Gastrocnemius medialis (tissue), 4 donors: ENCODE measurements at regions not wholly inside any gene's neighbourhood (a gene's known extent, or its start where the extent isn't known, plus 50 kb on each side); places are given as distances from the start of the nearest gene placed in this dataset.

Source experiments
- POLR2A ChIP-seq, 2 donors: fragments of 450-650 bp; IDR thresholded peaks; one replicate each; pipeline ENCODE4 v1.6.1; 2017; ENCODE audit warnings: antibody characterized with exemption in 2 of 2, mild to moderate bottlenecking in 2 of 2, moderate library complexity in 2 of 2
- TF ChIP-seq, protein P1 (sequence below), 5 experiments: fragments of 450-650 bp in 3 of 5; fragments of 200-600 bp in 2 of 5; sonication (generic) in 2 of 5; IDR thresholded peaks in 4 of 5; conservative IDR thresholded peaks in 1 of 5; 1 replicate in 4 of 5; 2 replicates in 1 of 5; pipeline ENCODE4 v1.5.1; 2016 to 2019; ENCODE audit warnings: antibody characterized with exemption in 5 of 5, mild to moderate bottlenecking in 3 of 5, moderate library complexity in 3 of 5

DNA sequence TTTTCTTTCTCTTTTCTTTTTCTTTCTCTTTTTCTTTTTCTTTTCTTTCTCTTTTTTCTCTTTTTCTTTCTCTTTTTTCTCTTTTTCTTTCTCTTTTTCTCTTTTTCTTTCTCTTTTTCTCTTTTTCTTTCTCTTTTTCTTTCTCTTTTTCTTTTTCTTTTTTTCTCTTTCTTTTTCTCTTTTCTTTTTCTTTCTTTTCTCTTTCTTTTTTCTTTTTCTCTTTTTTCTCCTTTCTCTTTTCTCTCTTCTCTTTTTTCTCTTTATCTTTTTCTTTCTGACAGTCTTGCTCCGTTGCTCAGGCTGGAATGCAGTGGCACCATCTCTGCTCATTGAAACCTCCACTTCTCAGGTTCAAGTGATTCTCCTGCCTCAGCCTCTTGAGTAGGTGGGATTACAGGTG lies 335.7 kb downstream of the SQOR start:
- no peak for TF ChIP-seq POLR2A (IDR thresholded peaks at IDR 0.05)
- TF ChIP-seq, protein P1, sequence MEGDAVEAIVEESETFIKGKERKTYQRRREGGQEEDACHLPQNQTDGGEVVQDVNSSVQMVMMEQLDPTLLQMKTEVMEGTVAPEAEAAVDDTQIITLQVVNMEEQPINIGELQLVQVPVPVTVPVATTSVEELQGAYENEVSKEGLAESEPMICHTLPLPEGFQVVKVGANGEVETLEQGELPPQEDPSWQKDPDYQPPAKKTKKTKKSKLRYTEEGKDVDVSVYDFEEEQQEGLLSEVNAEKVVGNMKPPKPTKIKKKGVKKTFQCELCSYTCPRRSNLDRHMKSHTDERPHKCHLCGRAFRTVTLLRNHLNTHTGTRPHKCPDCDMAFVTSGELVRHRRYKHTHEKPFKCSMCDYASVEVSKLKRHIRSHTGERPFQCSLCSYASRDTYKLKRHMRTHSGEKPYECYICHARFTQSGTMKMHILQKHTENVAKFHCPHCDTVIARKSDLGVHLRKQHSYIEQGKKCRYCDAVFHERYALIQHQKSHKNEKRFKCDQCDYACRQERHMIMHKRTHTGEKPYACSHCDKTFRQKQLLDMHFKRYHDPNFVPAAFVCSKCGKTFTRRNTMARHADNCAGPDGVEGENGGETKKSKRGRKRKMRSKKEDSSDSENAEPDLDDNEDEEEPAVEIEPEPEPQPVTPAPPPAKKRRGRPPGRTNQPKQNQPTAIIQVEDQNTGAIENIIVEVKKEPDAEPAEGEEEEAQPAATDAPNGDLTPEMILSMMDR (IDR thresholded peaks at IDR 0.05 in 4 of 5, conservative IDR thresholded peaks at IDR 0.05 in 1 of 5), result no peak
